ENCODE measurements at regions not wholly inside any gene's neighbourhood (a gene's known extent, or its start where the extent isn't known, plus 50 kb on each side); places are given as distances from the start of the nearest gene placed in this dataset.

DNA sequence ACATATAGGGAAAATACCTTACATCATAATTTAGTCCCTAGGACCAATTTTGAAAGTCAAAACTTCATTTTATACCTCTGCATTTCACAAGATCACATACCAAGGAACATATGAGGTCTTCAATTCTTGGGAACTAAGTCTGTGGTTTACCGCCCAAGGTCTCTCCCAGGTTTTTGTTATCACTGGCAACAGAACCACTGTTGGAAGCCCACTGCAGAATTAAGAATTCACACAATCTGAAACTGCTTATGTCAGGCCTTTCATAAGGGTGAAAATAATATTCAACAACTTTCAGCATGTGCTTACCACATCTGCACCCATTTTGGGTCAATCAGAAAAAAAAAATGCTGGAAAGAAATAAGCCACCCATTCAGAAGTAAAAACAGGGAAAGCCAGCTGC, 107.2 kb upstream of the MME start:
- Mint-ChIP-seq H3K4me1 (peaks cover 3% of the 10 kb centered on the region), H3K9me3 (no peaks in the 10 kb centered on the region), H3K4me3 (no peak overlapping the region), H3K36me3 (ENCODE audit: low read depth) (no peaks in the 10 kb centered on the region), H3K27me3 (ENCODE audit: low read depth) (no peaks in the 10 kb centered on the region), H3K27ac (no peak overlapping the region)
- no peak for TF ChIP-seq CTCF (IDR thresholded peaks at IDR 0.05; ENCODE audit: unreplicated experiment in 3 of 3)

- Mint-ChIP-seq H3K27me3 (ENCODE audit: low read depth) (no peaks in the 10 kb centered on the region), H3K9me3 (no peaks in the 10 kb centered on the region), H3K36me3 (ENCODE audit: low read depth) (no peaks in the 10 kb centered on the region), H3K4me1 (no peaks in the 10 kb centered on the region), H3K4me3 (no peak overlapping the region), H3K27ac (no peak overlapping the region)
- TF ChIP-seq CTCF (IDR thresholded peaks at IDR 0.05; ENCODE audit: unreplicated experiment in 3 of 3): no peak
Measured at GRCh38 chr3:154971771-154972326, 108.3 kb upstream of the MME start.

DNA sequence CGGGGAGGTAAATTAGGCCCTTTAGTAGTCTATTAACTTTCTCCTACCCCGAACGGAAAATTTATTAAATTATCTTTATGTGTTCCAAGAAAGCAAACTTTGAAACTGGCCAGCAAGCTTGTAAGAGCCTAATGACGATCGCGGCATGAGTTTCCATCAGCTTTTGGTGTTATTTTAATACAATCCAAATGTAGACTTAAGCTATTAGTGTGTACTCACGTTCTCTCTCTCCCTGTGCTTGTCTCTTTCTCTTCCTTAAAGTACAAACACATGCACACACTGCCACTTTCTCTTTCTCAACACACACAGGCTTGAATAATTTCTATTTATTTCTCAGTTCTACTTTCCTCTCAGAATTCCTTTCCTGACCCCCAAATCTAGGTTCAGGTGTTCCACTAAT, 108.8 kb upstream of the MME start:
- no peaks in the 10 kb centered on the region for H3K4me1 Mint-ChIP-seq
- H3K36me3 Mint-ChIP-seq (ENCODE audit: low read depth): no peaks in the 10 kb centered on the region
- no peak overlapping the region for H3K27ac Mint-ChIP-seq
- no peaks in the 10 kb centered on the region for H3K27me3 Mint-ChIP-seq (ENCODE audit: low read depth)
- no peak overlapping the region for H3K4me3 Mint-ChIP-seq
- no peaks in the 10 kb centered on the region for H3K9me3 Mint-ChIP-seq
- no peak for TF ChIP-seq CTCF (IDR thresholded peaks at IDR 0.05; ENCODE audit: unreplicated experiment in 3 of 3)

GRCh38 chr3:154970797-154971196, 109.3 kb upstream of the MME start:
- no peak overlapping the region for H3K27ac Mint-ChIP-seq
- no peaks in the 10 kb centered on the region for H3K36me3 Mint-ChIP-seq (ENCODE audit: low read depth)
- H3K4me3 Mint-ChIP-seq: no peak overlapping the region
- H3K27me3 Mint-ChIP-seq (ENCODE audit: low read depth): no peaks in the 10 kb centered on the region
- H3K9me3 Mint-ChIP-seq: no peaks in the 10 kb centered on the region
- no peak for TF ChIP-seq CTCF (IDR thresholded peaks at IDR 0.05; ENCODE audit: unreplicated experiment in 3 of 3)
- no peaks in the 10 kb centered on the region for H3K4me1 Mint-ChIP-seq

DNA sequence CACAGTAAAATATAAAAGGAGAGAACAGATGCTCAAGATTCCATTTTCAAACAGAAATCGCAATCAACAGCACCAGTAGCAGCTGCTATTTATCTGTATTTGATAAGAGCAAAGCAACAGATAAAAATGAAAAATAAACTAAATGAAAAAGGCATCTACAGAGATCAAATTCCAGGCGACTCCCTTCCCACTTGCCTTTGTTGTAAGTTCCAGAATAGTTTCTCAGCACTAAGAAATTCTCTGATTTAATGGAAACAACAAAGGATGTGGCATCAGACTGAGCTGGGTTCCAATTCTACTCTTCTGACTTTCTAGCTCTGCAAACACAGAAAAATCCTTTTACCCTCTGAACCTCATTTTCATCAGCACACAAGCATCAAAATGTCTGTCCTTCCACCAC, 110.8 kb upstream of the MME start:
- Mint-ChIP-seq H3K4me1 (no peaks in the 10 kb centered on the region), H3K36me3 (ENCODE audit: low read depth) (no peaks in the 10 kb centered on the region), H3K9me3 (no peaks in the 10 kb centered on the region), H3K27ac (no peak overlapping the region), H3K4me3 (no peak overlapping the region), H3K27me3 (ENCODE audit: low read depth) (no peaks in the 10 kb centered on the region)
- TF ChIP-seq CTCF (IDR thresholded peaks at IDR 0.05; ENCODE audit: unreplicated experiment in 3 of 3): no peak

DNA sequence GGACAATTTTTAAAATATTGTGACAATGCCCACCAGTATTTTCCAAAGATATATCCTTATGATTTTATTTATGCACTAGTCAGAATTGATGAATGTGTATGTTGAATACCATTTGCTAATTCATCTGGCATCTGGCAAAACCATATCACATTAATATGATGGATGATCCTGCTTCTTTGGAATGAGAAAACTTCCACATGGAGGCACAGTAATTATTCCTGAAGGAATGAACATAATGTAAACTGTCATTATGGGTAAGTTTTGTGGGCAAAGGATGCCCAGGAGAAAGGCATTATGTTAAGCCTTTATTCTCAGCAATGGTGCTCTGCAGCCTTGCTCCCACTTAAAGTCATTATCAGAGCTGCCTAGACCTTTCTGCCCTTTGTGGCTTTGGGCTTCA, 113.0 kb upstream of the MME start:
- Mint-ChIP-seq H3K4me1 (no peaks in the 10 kb centered on the region), H3K9me3 (no peaks in the 10 kb centered on the region), H3K4me3 (no peak overlapping the region), H3K27ac (no peak overlapping the region), H3K27me3 (ENCODE audit: low read depth) (no peaks in the 10 kb centered on the region), H3K36me3 (ENCODE audit: low read depth) (no peaks in the 10 kb centered on the region)
- no peak for TF ChIP-seq CTCF (IDR thresholded peaks at IDR 0.05; ENCODE audit: unreplicated experiment in 3 of 3)

Data from nephron (organoid).